ENCODE measurements at regions not wholly inside any gene's neighbourhood (a gene's known extent, or its start where the extent isn't known, plus 50 kb on each side); places are given as distances from the start of the nearest gene placed in this dataset.

GRCh38 chr5:98489021-98489420 lies 284.4 kb upstream of the RGMB start:
- ChIA-PET POLR2A (ENCODE audit: unreplicated experiment) (no interaction called here), CTCF (no interaction called here)
- Histone ChIP-seq H3K79me1 (ENCODE audit: low read depth in 1 of 2, low read length in 2 of 2) (no peaks in the 10 kb centered on the region), H2AFZ (replicated peaks; ENCODE audit: low read length, poor library complexity) (no peak overlapping the region), H2AK9ac (replicated peaks; ENCODE audit: low read depth, low read length, poor library complexity) (no peak overlapping the region), H4K5ac (ENCODE audit: low read depth, low read length) (no peak overlapping the region), H3K4me2 (ENCODE audit: low read depth, low read length) (no peak overlapping the region), H3K4ac (ENCODE audit: low read depth, low read length) (no peak overlapping the region), H2BK15ac (ENCODE audit: low read depth, low read length) (no peak overlapping the region), H3K14ac (replicated peaks; ENCODE audit: low read depth, low read length) (no peak overlapping the region), H4K20me1 (ENCODE audit: insufficient read depth, low read length) (no peaks in the 10 kb centered on the region), H3K9me1 (ENCODE audit: insufficient read depth, low read length) (no peaks in the 10 kb centered on the region), H2BK20ac (ENCODE audit: low read depth, low read length) (no peak overlapping the region), H3K9me3 (ENCODE audit: control insufficient read depth, insufficient read depth, low read length) (no peaks in the 10 kb centered on the region), H2BK5ac (ENCODE audit: low read depth, low read length, poor library complexity, severe bottlenecking) (no peak overlapping the region), H3K4me1 (ENCODE audit: control insufficient read depth, insufficient read depth, low read length) (no peaks in the 10 kb centered on the region), H3K4me3 (ENCODE audit: insufficient read depth, low read depth, low read length) (no peak overlapping the region), H2AK5ac (ENCODE audit: low read depth, low read length) (no peak overlapping the region), H3K36me3 (ENCODE audit: control insufficient read depth, insufficient read depth, low read length) (no peaks in the 10 kb centered on the region), H2BK120ac (ENCODE audit: low read depth, low read length) (no peak overlapping the region), H3K9ac (ENCODE audit: low read depth, low read length) (no peak overlapping the region), H3K18ac (ENCODE audit: low read depth, low read length) (no peak overlapping the region), H3K27ac (ENCODE audit: insufficient read depth, low read length) (no peak overlapping the region), H4K91ac (ENCODE audit: insufficient read depth, low read depth, low read length) (no peak overlapping the region), H3K27me3 (ENCODE audit: control insufficient read depth, insufficient read depth, low read length) (no peaks in the 10 kb centered on the region), H3K23ac (ENCODE audit: low read depth, low read length) (no peak overlapping the region), H3K56ac (ENCODE audit: extremely low read depth, insufficient read depth, low read length) (no peak overlapping the region), H4K8ac (ENCODE audit: low read depth in 2 of 2, low read length in 2 of 2) (no peak overlapping the region)
- dilution Hi-C loops (cut with HindIII; ENCODE audit: low sequenced_read_pairs, unreplicated experiment) (no loop called here), in situ Hi-C loops (cut with MboI; ENCODE audit: low sequenced_read_pairs) (no loop called here), intact Hi-C loops (cut with micrococcal nuclease) (no loop called here)
- no TSS peak for BruUV-seq (replicated peaks)
- TF ChIP-seq MAFK (IDR thresholded peaks at IDR 0.05; ENCODE audit: low read depth, low read length) (no peak), CEBPB (IDR thresholded peaks at IDR 0.05; ENCODE audit: low read depth, low read length) (no peak), NFE2L2 (IDR thresholded peaks at IDR 0.05; ENCODE audit: low read depth, low read length) (no peak)
- ATAC-seq (ENCODE audit: low read depth) (no peak), DNase-seq (no peak)
- WGBS, 2 experiments (ENCODE audit: extremely low coverage in 2 of 2, insufficient read length in 1 of 2), result 92% methylated on average over 2 of the region's 3 CpGs; no CpG with 5 or more reads in 1 of the 2 experiments
